PC-3 (cell line): ENCODE measurements at regions not wholly inside any gene's neighbourhood (a gene's known extent, or its start where the extent isn't known, plus 50 kb on each side); places are given as distances from the start of the nearest gene placed in this dataset.

Source experiments
- ATAC-seq: fragments of 200-7000 bp; cut with Tn5 transposase; 2 replicates; pipeline ENCODE4 v1.9.1; 2020; ENCODE audit warnings: mild to moderate bottlenecking, moderate library complexity
- BruUV-seq: library from RNA; stranded (reverse); fragments of 400-500 nt; replicated peaks from 2 replicates; lab custom pipeline; 2021; lab: Mats Ljungman, UMichigan
- CTCF ChIA-PET: fragments of 300-600 bp; sonication (Branson Sonifier 250); formaldehyde crosslinking; loops from one replicate; lab custom pipeline; 2022; ENCODE audit warnings: antibody characterized with exemption; lab: Charles Lee
- POLR2A ChIA-PET: fragments of 300-600 bp; sonication (Branson Sonifier 250); formaldehyde crosslinking; loops from one replicate; lab custom pipeline; 2022; ENCODE audit warnings: antibody characterized with exemption; ENCODE audit not compliant: unreplicated experiment; lab: Charles Lee
- DNase-seq: peaks from one replicate; pipeline ENCODE4 v3.0.0-alpha.2; 2015
- H2AFZ ChIP-seq: fragments of 300-600 bp; sonication (generic); 2 replicates; pipeline ENCODE4 v1.6.0; 2016; ENCODE audit warnings: antibody characterized with exemption, low read length
- H3F3A ChIP-seq: fragments of 300-600 bp; sonication (generic); one replicate; pipeline ENCODE4 v1.6.0; 2017; ENCODE audit warnings: antibody characterized with exemption, low read length, control low read depth, mild to moderate bottlenecking; ENCODE audit not compliant: unreplicated experiment
- H3K27ac ChIP-seq: fragments of 300-600 bp; sonication (generic); 2 replicates; pipeline ENCODE4 v1.5.1; 2016; ENCODE audit warnings: mild to moderate bottlenecking, low read length
- H3K27me3 ChIP-seq: fragments of 300-600 bp; sonication (generic); 2 replicates; pipeline ENCODE4 v1.6.1; 2016; ENCODE audit warnings: low read length, mixed read lengths
- H3K36me3 ChIP-seq: fragments of 300-600 bp; sonication (generic); 2 replicates; pipeline ENCODE4 v1.6.1; 2016; ENCODE audit warnings: low read depth, mixed run types, low read length, mixed read lengths
- H3K4me1 ChIP-seq: fragments of 300-600 bp; sonication (generic); 2 replicates; pipeline ENCODE4 v1.5.1; 2016; ENCODE audit warnings: low read length; ENCODE audit not compliant: insufficient read depth
- H3K4me2 ChIP-seq: fragments of 300-600 bp; sonication (generic); 2 replicates; pipeline ENCODE4 v1.6.0; 2016; ENCODE audit warnings: low read length
- H3K4me3 ChIP-seq: fragments of 300-600 bp; sonication (generic); 2 replicates; pipeline ENCODE4 v1.5.1; 2016; ENCODE audit warnings: mild to moderate bottlenecking, low read length, mixed read lengths
- H3K79me2 ChIP-seq: fragments of 300-600 bp; sonication (generic); 2 replicates; pipeline ENCODE4 v1.6.1; 2017; ENCODE audit warnings: low read length, mixed read lengths
- H3K9ac ChIP-seq: fragments of 300-600 bp; sonication (generic); 2 replicates; pipeline ENCODE4 v1.6.0; 2016; ENCODE audit warnings: mild to moderate bottlenecking, low read length
- H3K9me2 ChIP-seq: fragments of 300-600 bp; sonication (generic); replicated peaks from 2 replicates; pipeline ENCODE4 v1.6.1; 2016; ENCODE audit warnings: mixed run types, low read length, mixed read lengths
- H3K9me3 ChIP-seq: fragments of 300-600 bp; sonication (generic); 2 replicates; pipeline ENCODE4 v1.6.1; 2016; ENCODE audit warnings: low read length, mixed read lengths
- H4K20me1 ChIP-seq: fragments of 300-600 bp; sonication (generic); 2 replicates; pipeline ENCODE4 v1.6.1; 2016; ENCODE audit warnings: low read length, mixed read lengths
- EZH2 ChIP-seq: fragments of 300-600 bp; sonication (generic); IDR thresholded peaks from one replicate; pipeline ENCODE4 v1.6.1; 2017; ENCODE audit warnings: antibody characterized with exemption, mild to moderate bottlenecking, low read length; ENCODE audit not compliant: unreplicated experiment
- EZH2phosphoT487 ChIP-seq: fragments of 300-600 bp; sonication (generic); IDR thresholded peaks from 2 replicates; pipeline ENCODE4 v1.6.1; 2018; ENCODE audit warnings: mild to moderate bottlenecking, antibody characterized with exemption, low read length, borderline replicate concordance
- intact Hi-C: fragments of 100-400 bp; cut with micrococcal nuclease; formaldehyde crosslinking; loops from 2 replicates; pipeline ENCODE4 v1.9.0; 2023
- TF ChIP-seq, protein P1 (sequence below): fragments of 300-600 bp; sonication (generic); conservative IDR thresholded peaks from 2 replicates; pipeline ENCODE4 v1.5.1; 2017; ENCODE audit warnings: antibody characterized with exemption, low read depth, mild to moderate bottlenecking, low read length

DNA sequence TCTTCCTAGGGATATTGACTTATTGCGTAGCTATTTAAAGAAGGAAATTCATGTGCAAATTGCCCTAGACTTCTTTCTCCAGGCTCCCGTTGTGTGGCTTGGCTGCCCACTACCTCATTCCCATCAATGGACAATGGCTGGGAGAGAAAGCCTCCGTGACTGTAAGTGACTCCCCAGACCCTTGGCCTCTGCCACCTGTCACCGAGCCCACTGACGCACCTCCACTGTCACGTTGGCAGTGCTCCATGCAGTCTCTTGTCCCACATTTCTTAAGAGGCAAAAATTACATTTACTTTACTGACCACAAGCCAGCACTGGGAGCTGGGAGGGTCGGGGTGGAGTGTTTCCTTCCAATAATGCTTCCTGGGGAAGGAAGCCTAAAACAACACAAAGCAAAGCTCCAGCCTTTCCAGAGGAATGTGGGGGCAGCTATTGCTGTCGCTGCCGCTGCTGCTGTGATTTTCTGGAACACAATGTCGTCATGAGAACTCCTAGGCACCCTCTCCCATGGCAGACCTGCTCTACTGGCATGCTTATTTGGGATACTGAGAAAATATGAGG, 89.7 kb upstream of the STEAP1B start:
- no peaks in the 10 kb centered on the region for H3F3A ChIP-seq
- H4K20me1 ChIP-seq, result no peaks in the 10 kb centered on the region
- H3K36me3 ChIP-seq, result no peaks in the 10 kb centered on the region
- no peaks in the 10 kb centered on the region for H3K27me3 ChIP-seq
- ChIA-PET POLR2A (interaction anchor here (1.3 kb wide), 1 partner anchor 137 kb away, joined by 11 read pairs; the partner anchor contains the start of gene IL6), CTCF (interaction anchor here (0.7 to 1.4 kb wide), 3 partner anchors 78 to 138 kb away, joined by 3 to 6 read pairs (median 4); partner anchors contain the start of gene IL6)
- H3K27ac ChIP-seq, result peak overlapping the region; percentile 83
- intact Hi-C loops, result no loop called here
- H3K9me2 ChIP-seq, result no peaks in the 10 kb centered on the region
- no peaks in the 10 kb centered on the region for H3K79me2 ChIP-seq
- H2AFZ ChIP-seq, result no peak overlapping the region
- H3K4me3 ChIP-seq, result peak overlapping the region; percentile 12; the same call in 1 of the 2 replicates
- peak overlapping the region; percentile 71 for H3K9ac ChIP-seq
- peak; percentile 79 for DNase-seq
- H3K9me3 ChIP-seq, result no peaks in the 10 kb centered on the region
- H3K4me2 ChIP-seq, result peak overlapping the region; percentile 64
- no TSS peak for BruUV-seq
- TF ChIP-seq, protein P1, sequence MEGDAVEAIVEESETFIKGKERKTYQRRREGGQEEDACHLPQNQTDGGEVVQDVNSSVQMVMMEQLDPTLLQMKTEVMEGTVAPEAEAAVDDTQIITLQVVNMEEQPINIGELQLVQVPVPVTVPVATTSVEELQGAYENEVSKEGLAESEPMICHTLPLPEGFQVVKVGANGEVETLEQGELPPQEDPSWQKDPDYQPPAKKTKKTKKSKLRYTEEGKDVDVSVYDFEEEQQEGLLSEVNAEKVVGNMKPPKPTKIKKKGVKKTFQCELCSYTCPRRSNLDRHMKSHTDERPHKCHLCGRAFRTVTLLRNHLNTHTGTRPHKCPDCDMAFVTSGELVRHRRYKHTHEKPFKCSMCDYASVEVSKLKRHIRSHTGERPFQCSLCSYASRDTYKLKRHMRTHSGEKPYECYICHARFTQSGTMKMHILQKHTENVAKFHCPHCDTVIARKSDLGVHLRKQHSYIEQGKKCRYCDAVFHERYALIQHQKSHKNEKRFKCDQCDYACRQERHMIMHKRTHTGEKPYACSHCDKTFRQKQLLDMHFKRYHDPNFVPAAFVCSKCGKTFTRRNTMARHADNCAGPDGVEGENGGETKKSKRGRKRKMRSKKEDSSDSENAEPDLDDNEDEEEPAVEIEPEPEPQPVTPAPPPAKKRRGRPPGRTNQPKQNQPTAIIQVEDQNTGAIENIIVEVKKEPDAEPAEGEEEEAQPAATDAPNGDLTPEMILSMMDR, result no peak
- TF ChIP-seq EZH2 (no peak), EZH2phosphoT487 (no peak)
- peaks cover 40% of the 10 kb centered on the region for H3K4me1 ChIP-seq
- ATAC-seq, result peak; percentile 69

DNA sequence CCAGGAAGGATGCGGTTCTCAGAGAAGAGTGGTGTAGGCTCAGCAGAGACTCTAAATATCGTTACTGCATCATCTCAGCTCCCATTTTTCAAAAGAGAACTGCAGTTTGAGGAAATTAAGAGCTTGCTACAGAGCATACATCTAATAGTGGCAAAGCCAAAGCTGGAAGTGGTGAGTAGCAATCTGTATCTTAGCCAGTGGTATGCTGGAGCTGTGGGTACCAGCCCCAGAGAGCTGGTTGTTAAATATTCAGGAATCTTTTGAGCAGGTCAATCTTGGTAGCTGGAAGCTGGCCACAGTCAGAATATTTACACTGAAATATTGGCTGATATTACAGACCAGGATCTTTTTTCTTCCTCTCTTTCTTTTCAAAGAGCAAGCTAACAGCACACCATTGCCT, 88.4 kb upstream of the STEAP1B start:
- ATAC-seq (no peak), DNase-seq (no peak)
- no peak overlapping the region; the same call in 1 of the 2 replicates for H3K9ac ChIP-seq
- H3K9me2 ChIP-seq, result no peaks in the 10 kb centered on the region
- H3F3A ChIP-seq, result no peaks in the 10 kb centered on the region
- intact Hi-C loops, result no loop called here
- no TSS peak for BruUV-seq
- H3K27me3 ChIP-seq, result no peaks in the 10 kb centered on the region
- H3K79me2 ChIP-seq, result no peaks in the 10 kb centered on the region
- no peak overlapping the region for H3K4me2 ChIP-seq
- ChIA-PET CTCF (interaction anchor here (0.7 kb wide), 2 partner anchors 27 to 139 kb away, joined by 3 read pairs; partner anchors contain the start of gene IL6), POLR2A (no interaction called here)
- peaks cover 38% of the 10 kb centered on the region for H3K4me1 ChIP-seq
- H4K20me1 ChIP-seq, result no peaks in the 10 kb centered on the region
- no peak overlapping the region for H2AFZ ChIP-seq
- peak overlapping the region; percentile 83; the same call in 1 of the 2 replicates for H3K27ac ChIP-seq
- no peaks in the 10 kb centered on the region for H3K9me3 ChIP-seq
- TF ChIP-seq EZH2 (no peak), EZH2phosphoT487 (no peak)
- TF ChIP-seq, protein P1, result no peak
- no peak overlapping the region for H3K4me3 ChIP-seq
- H3K36me3 ChIP-seq, result no peaks in the 10 kb centered on the region

DNA sequence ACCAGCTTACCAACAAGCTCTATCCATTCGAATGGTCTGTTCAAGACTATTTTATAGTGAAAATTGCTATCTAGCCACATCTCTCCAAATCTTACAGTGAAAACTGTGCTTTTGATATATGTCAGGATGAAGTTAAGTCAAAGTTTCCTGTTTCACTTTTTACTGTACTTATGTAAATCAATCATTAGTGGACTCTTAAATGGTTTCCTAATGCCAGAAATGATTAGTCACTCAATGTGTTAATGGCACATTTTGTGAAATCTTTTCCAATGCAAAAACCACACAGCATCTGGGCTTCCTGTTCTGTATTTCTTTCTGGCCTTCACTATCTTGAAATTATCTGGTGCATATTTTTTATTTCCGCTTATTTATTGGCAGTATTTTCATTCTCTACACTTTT, 87.3 kb upstream of the STEAP1B start:
- DNase-seq, result no peak
- Histone ChIP-seq H3K27me3 (no peaks in the 10 kb centered on the region), H3K4me2 (no peak overlapping the region), H3K4me1 (peaks cover 48% of the 10 kb centered on the region), H4K20me1 (no peaks in the 10 kb centered on the region), H3K9me3 (no peaks in the 10 kb centered on the region), H3K27ac (peak overlapping the region; percentile 83), H3K4me3 (no peak overlapping the region), H2AFZ (no peak overlapping the region), H3K79me2 (no peaks in the 10 kb centered on the region), H3K9me2 (no peaks in the 10 kb centered on the region), H3F3A (no peaks in the 10 kb centered on the region), H3K36me3 (no peaks in the 10 kb centered on the region), H3K9ac (peak overlapping the region; percentile 45)
- no peak for ATAC-seq
- ChIA-PET CTCF (interaction anchor here (0.6 kb wide), 1 partner anchor 22 kb away, joined by 4 read pairs; no protein-coding TSS in a partner anchor), POLR2A (no interaction called here)
- TF ChIP-seq, protein P1, result no peak
- no peak for TF ChIP-seq EZH2phosphoT487
- TF ChIP-seq EZH2, result no peak
- BruUV-seq, result no TSS peak
- intact Hi-C loops, result no loop called here
